ENCODE measurements at regions not wholly inside any gene's neighbourhood (a gene's known extent, or its start where the extent isn't known, plus 50 kb on each side); places are given as distances from the start of the nearest gene placed in this dataset.
"Not testable (repeated sequence)": the region's sequence is repeated elsewhere in the genome, so short reads cannot be mapped to it uniquely, and the experiment has no call there.

DNA sequence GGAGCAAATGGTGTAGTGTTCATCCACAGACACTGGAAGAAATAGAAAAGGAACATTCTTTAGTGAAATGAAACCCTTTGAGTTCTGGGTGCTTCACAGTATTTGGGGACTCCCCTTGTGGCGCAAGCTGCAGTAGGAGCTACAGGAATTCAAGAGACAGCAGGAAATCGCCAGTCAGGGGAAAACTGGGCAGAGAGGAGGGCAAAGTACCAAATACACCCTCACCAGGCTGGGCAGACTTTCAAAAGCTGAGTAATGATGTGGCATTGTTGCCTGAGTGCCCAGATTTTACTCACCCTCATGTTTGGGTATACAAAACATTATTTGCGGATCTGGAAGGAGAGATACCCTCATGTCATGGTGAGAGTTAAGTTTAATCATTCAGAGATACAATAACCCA is 97.9 kb downstream of the SOD2 start:
- DNase-seq (ENCODE audit: low read depth) = peak; percentile 10
- no peak overlapping the region for H3K4me3 ChIP-seq (ENCODE audit: low read depth, low read length)

DNA sequence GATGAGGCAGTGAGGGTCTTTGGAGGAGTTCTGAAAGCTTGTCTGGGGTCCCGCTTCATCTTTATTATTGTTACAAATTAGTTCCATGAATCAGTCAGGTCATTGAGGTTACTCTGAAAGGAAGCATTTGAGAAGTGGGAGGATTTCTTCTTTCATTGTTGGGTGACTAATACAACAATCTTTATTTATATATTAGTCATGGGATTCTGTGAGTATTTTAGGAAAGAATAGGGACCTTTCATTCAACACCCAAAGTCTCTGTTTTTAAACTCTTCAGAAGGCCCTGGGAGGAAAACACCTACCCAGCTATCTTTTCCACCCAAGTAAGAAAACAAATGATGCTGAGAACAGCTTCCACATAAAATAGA is 98.3 kb downstream of the SOD2 start:
- H3K4me3 ChIP-seq (ENCODE audit: low read depth, low read length) = no peak overlapping the region
- peak; percentile 27 for DNase-seq (ENCODE audit: low read depth)

DNA sequence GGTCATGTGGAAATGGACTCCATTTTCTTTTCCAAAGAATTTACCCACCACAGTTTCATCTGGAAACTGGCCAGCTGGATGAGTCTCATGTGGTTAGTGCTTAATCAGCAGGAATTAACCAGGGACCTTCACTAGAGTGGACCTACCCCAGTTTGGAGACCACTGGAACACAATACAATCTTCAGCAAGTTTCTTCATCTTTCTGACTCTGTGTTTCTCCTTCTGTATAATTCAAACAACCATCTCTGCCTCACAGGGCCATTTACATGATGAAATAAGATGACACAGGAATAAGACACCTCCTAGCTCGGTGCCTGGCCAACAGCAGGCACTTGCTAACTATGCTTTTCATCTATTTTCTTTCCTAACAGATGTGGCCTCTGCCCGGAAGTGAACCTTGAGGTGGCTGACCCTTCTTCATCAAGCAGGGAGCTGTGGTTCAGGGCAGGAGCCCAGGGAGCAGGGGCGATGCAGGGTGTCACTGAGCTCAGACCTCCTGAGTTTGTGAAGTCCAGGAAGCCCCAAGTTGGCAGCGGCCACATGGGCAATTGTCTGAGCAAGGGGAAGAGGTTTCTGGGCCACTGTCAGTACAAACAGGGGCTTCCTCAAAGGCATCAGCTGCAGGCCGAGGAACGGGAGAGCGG is 98.8 kb downstream of the SOD2 start:
- DNase-seq (ENCODE audit: low read depth) = peak; percentile 25
- no peak overlapping the region for H3K4me3 ChIP-seq (ENCODE audit: low read depth, low read length)

DNA sequence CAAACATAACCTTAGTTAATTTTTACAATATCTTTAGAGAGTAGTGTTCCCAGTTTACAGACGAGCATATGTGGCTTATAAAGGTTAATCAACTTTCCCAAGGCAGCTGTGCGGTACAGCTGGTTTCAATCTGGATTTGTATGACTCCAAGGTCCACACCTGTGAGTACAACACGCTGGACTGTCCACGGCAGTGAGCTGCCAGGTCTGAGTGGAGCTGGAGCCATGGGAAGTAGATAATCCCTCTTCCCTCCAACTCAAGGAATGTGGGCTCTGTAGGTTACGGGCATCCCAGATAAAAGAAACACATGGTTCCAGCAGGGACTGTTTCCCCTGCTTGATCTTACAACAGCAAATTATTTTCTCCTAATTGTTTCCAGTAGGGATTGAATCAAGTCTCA is 102.2 kb downstream of the SOD2 start:
- no peak overlapping the region for H3K4me3 ChIP-seq (ENCODE audit: low read depth, low read length)
- no peak for DNase-seq (ENCODE audit: low read depth)

DNA sequence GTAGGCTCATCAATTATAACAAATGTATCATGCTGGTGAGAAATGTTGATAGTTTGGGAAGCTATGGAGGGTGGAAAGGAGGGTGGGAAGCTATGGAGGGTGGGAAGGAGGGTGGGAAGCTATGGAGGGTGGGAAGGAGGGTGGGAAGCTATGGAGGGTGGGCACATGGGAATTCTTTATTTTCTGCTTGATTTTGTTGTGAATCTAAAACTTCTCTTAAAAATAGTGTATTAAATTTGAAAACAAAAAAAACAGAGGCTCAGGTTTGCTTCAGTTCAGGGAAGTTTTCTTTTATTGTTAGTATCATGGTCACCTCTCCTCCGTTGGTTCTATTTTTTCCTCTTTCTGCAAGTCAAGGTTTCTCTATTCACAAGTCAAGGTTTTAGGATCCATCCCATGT is 106.4 kb downstream of the SOD2 start:
- no peak for DNase-seq (ENCODE audit: low read depth)
- H3K4me3 ChIP-seq (ENCODE audit: low read depth, low read length) = no peak overlapping the region

- no peak for DNase-seq (ENCODE audit: low read depth)
- H3K4me3 ChIP-seq (ENCODE audit: low read depth, low read length) = no peak overlapping the region
Observed at GRCh38 chr6:159582736-159583135, 110.3 kb downstream of the SOD2 start.

DNA sequence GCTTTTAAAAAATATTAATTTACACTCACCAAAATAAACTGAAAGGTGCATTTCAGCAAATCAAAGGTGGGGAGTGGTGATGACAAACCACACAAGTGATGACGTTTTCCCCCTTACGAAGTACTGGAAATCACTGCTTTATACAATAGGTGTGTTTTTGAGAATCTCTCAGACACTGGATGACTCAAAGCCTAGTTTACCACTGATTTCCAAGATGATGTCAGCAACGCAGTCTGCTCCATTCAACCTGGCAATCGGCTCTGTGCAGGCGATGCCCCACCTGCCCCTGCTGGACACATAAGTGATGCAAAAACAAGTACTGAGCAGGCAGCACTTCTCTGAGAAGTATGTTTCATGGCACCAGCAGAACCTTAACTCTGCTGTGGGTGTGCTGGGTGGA is 114.4 kb downstream of the SOD2 start:
- no peak overlapping the region for H3K4me3 ChIP-seq (ENCODE audit: low read depth, low read length)
- no peak for DNase-seq (ENCODE audit: low read depth)

DNA sequence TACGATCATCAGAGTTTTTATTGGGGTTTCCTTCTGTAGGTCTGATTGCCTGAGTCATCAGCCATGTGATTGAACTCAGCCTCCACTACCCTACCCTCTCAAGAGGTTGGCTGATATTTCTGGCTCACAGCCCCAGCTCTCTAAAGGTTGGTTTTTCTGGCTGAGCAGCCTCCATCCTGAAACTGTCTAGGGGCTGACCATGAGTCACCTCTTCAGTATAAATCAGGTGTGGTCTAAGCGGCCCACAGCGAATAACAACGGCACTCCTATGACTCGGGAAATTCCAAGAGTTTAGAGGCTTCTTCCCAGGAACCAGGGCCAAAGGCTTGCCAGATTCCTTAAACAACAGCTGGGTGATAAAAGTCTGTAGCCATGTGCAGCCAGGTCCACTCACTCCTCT is 115.5 kb downstream of the SOD2 start:
- no peak overlapping the region for H3K4me3 ChIP-seq (ENCODE audit: low read depth, low read length)
- DNase-seq (ENCODE audit: low read depth) = no peak

DNA sequence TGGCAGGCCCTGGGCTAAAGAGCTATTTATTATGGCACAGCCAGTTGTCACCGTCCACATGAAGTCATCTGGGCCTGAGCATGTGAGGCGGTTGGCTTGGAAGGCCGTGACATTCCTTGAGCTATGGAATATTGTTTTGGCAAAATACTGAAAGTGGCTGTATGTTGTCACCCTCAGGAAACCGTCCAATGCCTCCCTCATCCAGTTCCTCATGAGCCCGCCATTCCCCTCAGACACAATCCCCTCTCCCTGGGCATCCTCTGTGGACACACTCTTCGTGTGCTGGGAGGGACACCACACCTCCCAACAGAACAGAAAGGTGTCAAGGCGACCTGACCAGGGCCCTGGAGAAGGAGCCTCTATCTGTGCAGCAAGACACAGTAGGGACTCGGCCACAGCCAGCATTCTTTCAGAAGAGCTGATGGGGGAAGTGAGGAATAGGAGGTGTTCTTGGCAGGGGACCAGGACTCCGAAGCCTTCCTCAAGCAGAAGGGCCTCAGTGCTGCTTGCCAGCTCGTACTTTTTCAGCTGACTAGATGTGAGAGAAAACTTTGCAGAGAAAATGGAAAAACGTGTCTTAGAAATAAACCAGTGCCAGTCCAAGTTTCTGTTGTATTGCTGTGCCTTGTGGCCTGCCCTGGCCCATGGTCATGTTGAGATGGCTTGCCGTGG is 120.5 kb downstream of the SOD2 start:
- H3K4me3 ChIP-seq (ENCODE audit: low read depth, low read length) = no peak overlapping the region
- no peak for DNase-seq (ENCODE audit: low read depth)

GRCh38 chr6:159565181-159565710 is 127.8 kb downstream of the SOD2 start:
- H3K4me3 ChIP-seq (ENCODE audit: low read depth, low read length) = no peak overlapping the region
- no peak for DNase-seq (ENCODE audit: low read depth)

DNA sequence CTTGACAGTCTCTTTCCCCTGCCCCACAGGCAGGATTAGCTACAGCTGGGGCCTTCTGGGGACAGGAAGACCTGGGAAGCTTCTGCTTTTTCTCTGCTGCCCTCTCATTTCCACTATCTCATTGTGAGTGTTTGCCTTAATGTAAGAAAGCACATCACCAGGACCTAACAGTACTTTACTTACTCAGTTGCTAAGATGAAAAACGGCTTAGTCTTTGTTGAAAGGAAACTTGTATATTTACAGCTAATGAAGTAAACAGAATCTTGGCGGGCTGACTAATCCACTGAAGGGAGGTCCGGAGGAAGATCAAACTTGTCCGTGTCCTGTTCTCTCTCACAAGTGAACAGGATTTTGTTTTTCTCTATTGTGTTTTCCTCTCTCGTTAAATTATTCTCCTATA is 128.6 kb downstream of the SOD2 start:
- no peak overlapping the region for H3K4me3 ChIP-seq (ENCODE audit: low read depth, low read length)
- DNase-seq (ENCODE audit: low read depth) = no peak

DNA sequence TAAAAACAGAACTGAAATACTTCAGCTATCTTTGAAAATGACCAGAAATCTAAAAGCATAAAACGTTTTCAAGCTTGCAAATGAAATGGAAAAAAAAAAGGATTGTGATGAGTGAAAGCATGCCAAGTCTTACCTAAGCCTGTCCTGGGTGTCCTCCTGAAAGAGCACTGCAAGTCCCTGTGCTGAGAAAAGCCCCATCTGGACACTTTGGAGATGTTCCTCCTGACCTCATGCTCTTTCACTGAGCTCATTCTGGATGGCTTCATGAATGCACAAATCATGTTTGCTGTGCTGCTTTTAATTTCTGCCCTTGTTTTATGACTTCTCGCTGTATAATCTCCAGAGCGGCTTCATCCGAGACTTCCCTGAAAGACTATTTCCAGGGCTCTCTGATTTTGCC is 136.0 kb downstream of the SOD2 start:
- no peak for DNase-seq (ENCODE audit: low read depth)
- no peak overlapping the region for H3K4me3 ChIP-seq (ENCODE audit: low read depth, low read length)

DNA sequence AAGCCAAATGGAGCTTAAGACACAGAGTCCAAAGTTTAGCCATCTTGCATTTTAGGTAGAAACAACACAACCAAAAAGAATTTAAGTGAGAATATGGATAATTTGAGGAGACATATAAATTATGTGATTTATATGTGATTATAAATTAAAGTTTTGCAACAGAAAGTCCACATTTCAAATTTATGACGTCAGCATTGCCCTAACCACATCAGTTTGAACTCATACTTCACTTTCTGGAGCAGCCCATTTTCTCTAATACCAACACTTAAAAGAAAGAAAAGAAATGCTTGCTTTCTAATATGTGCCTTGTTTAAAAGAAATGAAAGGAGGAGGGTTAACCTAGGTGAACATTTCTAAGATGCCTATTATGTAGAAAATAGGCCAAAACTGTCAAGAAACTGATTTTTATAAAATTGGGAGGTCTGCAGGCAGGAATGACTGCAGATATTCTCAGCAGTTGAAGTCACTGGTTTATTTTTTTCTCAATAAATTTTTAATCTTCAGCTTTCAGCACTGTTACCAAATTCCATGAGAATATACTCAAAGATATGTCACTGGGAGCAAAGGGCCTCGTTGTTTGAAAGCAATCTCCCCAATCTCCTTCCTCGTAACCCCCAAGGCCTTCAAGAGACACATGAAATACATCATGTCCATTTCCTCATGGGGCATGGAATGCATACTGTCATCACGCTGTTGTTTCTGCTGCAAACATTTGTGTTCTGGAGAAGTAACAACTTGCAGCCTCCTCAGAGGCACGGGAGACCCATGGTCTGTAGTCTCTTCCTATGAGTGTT is 137.8 kb downstream of the SOD2 start:
- DNase-seq (ENCODE audit: low read depth) = no peak
- H3K4me3 ChIP-seq (ENCODE audit: low read depth, low read length) = no peak overlapping the region

DNA sequence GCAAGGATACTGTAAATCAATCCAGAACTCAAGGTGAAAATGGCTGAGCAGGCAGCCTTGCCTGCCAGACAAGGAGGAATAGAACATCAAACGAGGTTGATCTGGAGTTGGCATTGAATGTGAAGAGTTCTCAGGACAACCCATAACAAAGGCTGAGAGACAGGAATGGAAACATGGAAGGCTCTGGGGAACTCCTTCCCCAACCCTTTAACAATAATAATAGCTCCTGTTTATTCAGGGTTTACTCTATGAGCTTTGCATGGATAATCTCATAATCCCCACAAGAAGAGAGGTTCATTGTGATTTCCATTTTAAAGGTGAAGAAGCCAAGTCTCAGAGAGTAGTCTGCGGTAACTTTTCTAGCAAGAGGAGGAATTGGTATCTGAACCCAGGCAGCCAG is 151.7 kb downstream of the SOD2 start:
- no peak overlapping the region for H3K4me3 ChIP-seq (ENCODE audit: low read depth, low read length)
- DNase-seq (ENCODE audit: low read depth) = no peak

- DNase-seq (ENCODE audit: low read depth) = no peak
- H3K4me3 ChIP-seq (ENCODE audit: low read depth, low read length) = no peak overlapping the region
Observed at GRCh38 chr6:159540883-159541282, 152.2 kb downstream of the SOD2 start.

GRCh38 chr6:159540152-159540551 is 152.9 kb downstream of the SOD2 start:
- no peak for DNase-seq (ENCODE audit: low read depth)
- H3K4me3 ChIP-seq (ENCODE audit: low read depth, low read length) = no peak overlapping the region

GRCh38 chr6:159538031-159538430 is 155.0 kb downstream of the SOD2 start:
- DNase-seq (ENCODE audit: low read depth); H3K4me3 ChIP-seq (ENCODE audit: low read depth, low read length): not testable (repeated sequence)

DNA sequence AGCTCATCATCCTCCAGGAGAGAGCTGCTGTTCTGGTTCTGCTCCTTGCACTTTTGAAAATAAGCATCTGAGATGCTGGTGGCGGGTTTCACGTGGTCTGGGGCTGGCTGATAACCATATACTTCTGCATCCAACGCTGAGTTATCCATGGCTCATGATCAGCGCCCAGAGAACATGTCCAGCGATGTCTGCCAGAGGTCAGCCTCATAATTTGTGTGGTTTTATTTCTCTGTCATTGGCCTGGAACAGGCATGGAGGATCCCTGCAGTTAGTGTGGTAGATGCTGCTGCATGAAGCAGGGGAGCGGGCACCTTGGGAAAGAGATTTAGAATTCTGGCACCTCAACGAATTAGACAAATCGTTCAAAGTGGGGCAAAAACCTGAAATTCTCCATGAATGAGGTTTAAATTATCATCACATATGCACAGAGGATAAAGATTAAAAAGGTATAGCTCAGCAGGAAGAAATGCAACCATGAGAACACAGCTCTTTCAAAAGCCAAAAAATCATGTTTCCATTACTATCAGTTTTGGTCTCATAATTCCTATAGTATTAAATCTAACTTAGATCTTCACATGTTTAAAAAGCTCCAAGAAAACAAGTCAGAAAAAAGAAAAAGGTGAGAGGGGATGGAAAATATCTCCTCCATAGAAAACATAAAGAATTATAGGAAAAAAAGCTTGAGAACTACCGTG is 157.2 kb downstream of the SOD2 start:
- DNase-seq (ENCODE audit: low read depth) = no peak
- H3K4me3 ChIP-seq (ENCODE audit: low read depth, low read length) = no peak overlapping the region

GRCh38 chr6:159533568-159533967 is 159.5 kb downstream of the SOD2 start:
- no peak for DNase-seq (ENCODE audit: low read depth)
- no peak overlapping the region for H3K4me3 ChIP-seq (ENCODE audit: low read depth, low read length)

- no peak for DNase-seq (ENCODE audit: low read depth)
Observed at GRCh38 chr6:159533016-159533415, 160.0 kb downstream of the SOD2 start.

More at GRCh38 chr6:159533016-159533415, 160.0 kb downstream of the SOD2 start:
- H3K4me3 ChIP-seq (ENCODE audit: low read depth, low read length) = no peak overlapping the region
